Breast epithelium (tissue), 4 donors: ENCODE measurements at regions not wholly inside any gene's neighbourhood (a gene's known extent, or its start where the extent isn't known, plus 50 kb on each side); places are given as distances from the start of the nearest gene placed in this dataset.

Experiments
- DNase-seq, 2 donors: peaks; one replicate each; pipeline ENCODE4 v3.0.0-alpha.2; 2019; ENCODE audit warnings: low spot score in 2 of 2
- H3K27ac ChIP-seq, 2 donors: fragments of 200-600 bp; sonication (generic) in 1 of 2; one replicate each; pipeline ENCODE4 v1.5.1; 2016 to 2019; ENCODE audit warnings: mild to moderate bottlenecking in 1 of 2
- H3K27me3 ChIP-seq, 2 donors: fragments of 200-600 bp; sonication (generic) in 1 of 2; one replicate each; pipeline versions ENCODE4 v1.5.1 to v1.6.0; 2017 to 2019; ENCODE audit warnings: control low read depth in 1 of 2, mild to moderate bottlenecking in 1 of 2
- H3K36me3 ChIP-seq: fragments of 200-600 bp; one replicate; pipeline ENCODE4 v1.5.1; 2019
- H3K4me1 ChIP-seq, 2 donors: fragments of 200-600 bp; sonication (generic); one replicate each; pipeline ENCODE4 v1.5.1; 2016 to 2019; ENCODE audit warnings: control low read depth in 1 of 2
- H3K4me3 ChIP-seq, 3 donors: fragments of 200-600 bp; sonication (generic); 1 replicate in 2 of 3; 2 replicates in 1 of 3; pipeline ENCODE4 v1.5.1; 2016 to 2019; ENCODE audit warnings: mild to moderate bottlenecking in 3 of 3, moderate library complexity in 2 of 3
- H3K9me3 ChIP-seq, 2 donors: fragments of 200-600 bp; sonication (generic) in 1 of 2; one replicate each; pipeline ENCODE4 v1.5.1; 2016 to 2019; ENCODE audit warnings: control low read depth in 1 of 2
- POLR2A ChIP-seq: fragments of 450-650 bp; IDR thresholded peaks from one replicate; pipeline ENCODE4 v1.6.1; 2016; ENCODE audit warnings: antibody characterized with exemption, mild to moderate bottlenecking, moderate library complexity
- POLR2AphosphoS5 ChIP-seq, 3 donors: sonication (generic); formaldehyde crosslinking; IDR thresholded peaks; one replicate each; pipeline ENCODE4 v1.6.1; 2017; ENCODE audit warnings: antibody characterized with exemption in 3 of 3
- intact Hi-C: fragments of 100-400 bp; cut with DNase I; formaldehyde crosslinking; loops from one replicate; pipeline ENCODE4 v1.15.1; 2023; ENCODE audit warnings: low total_unique reads
- TF ChIP-seq, protein P1 (sequence below), 3 donors: fragments of 450-650 bp; IDR thresholded peaks; one replicate each; pipeline ENCODE4 v1.5.1; 2016 to 2017; ENCODE audit warnings: antibody characterized with exemption in 3 of 3, mild to moderate bottlenecking in 3 of 3, moderate library complexity in 3 of 3

DNA sequence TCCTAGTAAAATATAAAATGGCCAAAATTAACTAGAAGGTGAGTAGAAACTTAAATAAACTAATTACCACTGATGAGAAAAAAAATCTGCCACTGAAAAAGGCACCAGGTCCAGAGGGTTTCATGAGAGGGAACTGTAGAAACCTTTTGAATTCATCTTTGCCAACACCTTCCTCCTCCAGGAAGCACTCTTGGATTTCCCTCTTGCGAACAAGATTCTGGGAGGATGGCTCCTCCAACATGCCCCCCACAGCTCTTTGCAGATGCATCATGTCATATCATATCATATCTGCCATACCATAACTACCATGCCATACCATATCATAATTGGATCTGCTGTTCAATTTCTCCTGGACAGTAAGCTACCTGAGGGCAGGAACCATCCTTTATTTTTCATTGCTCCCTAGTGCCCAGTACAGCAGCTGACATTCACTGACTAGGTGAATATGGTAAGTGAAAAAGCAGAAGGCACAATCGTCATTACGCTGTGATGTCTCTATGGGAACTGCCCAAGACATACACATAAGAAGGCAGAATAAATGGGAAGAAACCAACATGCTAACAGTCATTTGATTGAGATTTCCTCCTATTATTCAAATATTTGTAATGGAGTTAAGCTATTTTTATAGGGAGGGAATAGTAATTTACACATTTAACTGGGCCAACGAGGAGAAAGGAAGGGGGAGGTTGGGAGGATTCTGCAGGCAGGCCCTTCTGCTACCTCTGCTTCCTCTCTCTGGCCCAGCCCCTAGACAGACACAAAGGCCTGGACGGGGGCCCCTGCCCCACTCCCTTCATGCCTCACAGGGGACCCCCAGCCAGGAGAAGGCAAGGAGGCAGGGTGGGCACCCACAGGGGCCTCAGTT, 110.1 kb upstream of the SMURF2 start:
- intact Hi-C loops = no loop called here
- Histone ChIP-seq H3K4me1 (no peaks in the 10 kb centered on the region), H3K27me3 (no peaks in the 10 kb centered on the region), H3K4me3 (no peak overlapping the region), H3K9me3 (no peaks in the 10 kb centered on the region), H3K27ac (no peak overlapping the region), H3K36me3 (no peaks in the 10 kb centered on the region)
- no peak for TF ChIP-seq POLR2AphosphoS5 (IDR thresholded peaks at IDR 0.05)
- no peak for TF ChIP-seq POLR2A
- TF ChIP-seq, protein P1, sequence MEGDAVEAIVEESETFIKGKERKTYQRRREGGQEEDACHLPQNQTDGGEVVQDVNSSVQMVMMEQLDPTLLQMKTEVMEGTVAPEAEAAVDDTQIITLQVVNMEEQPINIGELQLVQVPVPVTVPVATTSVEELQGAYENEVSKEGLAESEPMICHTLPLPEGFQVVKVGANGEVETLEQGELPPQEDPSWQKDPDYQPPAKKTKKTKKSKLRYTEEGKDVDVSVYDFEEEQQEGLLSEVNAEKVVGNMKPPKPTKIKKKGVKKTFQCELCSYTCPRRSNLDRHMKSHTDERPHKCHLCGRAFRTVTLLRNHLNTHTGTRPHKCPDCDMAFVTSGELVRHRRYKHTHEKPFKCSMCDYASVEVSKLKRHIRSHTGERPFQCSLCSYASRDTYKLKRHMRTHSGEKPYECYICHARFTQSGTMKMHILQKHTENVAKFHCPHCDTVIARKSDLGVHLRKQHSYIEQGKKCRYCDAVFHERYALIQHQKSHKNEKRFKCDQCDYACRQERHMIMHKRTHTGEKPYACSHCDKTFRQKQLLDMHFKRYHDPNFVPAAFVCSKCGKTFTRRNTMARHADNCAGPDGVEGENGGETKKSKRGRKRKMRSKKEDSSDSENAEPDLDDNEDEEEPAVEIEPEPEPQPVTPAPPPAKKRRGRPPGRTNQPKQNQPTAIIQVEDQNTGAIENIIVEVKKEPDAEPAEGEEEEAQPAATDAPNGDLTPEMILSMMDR (IDR thresholded peaks at IDR 0.05) = no peak
- DNase-seq = no peak

DNA sequence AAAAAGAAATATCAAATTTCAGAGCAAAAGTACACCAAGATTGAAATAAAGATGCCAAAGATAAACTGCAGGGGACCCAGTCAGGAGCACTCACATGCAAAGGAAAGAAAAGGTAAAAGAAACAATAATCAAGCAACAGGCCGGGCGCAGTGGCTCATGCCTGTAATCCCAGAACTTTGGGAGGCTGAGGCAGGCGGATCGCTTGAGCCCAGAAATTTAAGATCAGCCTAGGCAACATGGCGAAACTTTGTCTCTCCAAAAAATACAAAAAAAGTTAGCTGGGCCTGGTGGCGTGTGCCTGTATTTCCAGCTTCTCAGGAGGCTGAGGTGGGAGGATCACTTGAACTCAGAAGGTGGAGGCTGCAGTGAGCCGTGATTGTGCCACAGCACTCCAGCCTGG, 107.6 kb upstream of the SMURF2 start:
- intact Hi-C loops = no loop called here
- no peaks in the 10 kb centered on the region for H3K36me3 ChIP-seq
- H3K27ac ChIP-seq = no peak overlapping the region
- H3K9me3 ChIP-seq = no peaks in the 10 kb centered on the region
- H3K4me3 ChIP-seq = no peak overlapping the region
- no peaks in the 10 kb centered on the region for H3K4me1 ChIP-seq
- no peaks in the 10 kb centered on the region for H3K27me3 ChIP-seq
- no peak for DNase-seq
- TF ChIP-seq POLR2A (no peak), POLR2AphosphoS5 (IDR thresholded peaks at IDR 0.05) (no peak)
- TF ChIP-seq, protein P1 (IDR thresholded peaks at IDR 0.05) = no peak

DNA sequence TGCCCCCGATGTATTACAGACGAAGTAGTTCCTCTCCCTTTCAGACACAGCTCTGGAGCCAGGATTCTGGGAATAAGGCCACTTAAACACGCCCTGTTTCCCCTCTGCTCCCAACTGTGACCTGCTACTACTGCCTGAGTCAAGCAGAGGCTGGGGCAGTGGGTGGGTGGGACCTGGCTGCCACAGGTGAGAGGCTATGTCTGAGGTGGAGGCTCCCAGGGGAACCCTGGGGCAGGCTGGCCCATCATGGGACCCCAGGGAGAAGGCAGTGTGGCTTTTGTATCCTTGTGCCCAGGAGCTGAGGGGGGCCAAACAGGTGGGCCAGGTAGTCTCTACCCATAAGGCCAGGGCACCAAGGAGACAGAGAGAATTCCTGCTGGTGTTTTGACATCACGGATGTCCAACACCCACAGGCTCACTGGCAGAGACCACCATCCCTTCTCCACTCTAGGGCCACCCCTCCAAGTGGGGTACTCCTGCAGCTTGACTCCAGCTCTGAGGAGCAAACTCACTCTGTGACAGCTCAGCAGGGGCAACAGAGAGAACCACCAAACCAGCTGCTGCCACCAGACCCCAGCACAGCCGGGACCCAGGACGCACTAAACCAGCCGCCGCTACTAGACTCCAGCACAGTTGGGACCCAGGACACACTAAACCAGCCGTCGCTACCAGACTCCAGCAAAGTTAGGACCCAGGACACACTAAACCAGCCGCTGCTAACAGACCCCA, 105.3 kb upstream of the SMURF2 start:
- no peak for DNase-seq
- Histone ChIP-seq H3K4me1 (no peaks in the 10 kb centered on the region), H3K36me3 (no peaks in the 10 kb centered on the region), H3K9me3 (no peaks in the 10 kb centered on the region), H3K27ac (no peak overlapping the region), H3K4me3 (no peak overlapping the region), H3K27me3 (no peaks in the 10 kb centered on the region)
- TF ChIP-seq POLR2A (no peak), POLR2AphosphoS5 (IDR thresholded peaks at IDR 0.05) (no peak)
- TF ChIP-seq, protein P1 (IDR thresholded peaks at IDR 0.05) = no peak
- intact Hi-C loops = no loop called here

DNA sequence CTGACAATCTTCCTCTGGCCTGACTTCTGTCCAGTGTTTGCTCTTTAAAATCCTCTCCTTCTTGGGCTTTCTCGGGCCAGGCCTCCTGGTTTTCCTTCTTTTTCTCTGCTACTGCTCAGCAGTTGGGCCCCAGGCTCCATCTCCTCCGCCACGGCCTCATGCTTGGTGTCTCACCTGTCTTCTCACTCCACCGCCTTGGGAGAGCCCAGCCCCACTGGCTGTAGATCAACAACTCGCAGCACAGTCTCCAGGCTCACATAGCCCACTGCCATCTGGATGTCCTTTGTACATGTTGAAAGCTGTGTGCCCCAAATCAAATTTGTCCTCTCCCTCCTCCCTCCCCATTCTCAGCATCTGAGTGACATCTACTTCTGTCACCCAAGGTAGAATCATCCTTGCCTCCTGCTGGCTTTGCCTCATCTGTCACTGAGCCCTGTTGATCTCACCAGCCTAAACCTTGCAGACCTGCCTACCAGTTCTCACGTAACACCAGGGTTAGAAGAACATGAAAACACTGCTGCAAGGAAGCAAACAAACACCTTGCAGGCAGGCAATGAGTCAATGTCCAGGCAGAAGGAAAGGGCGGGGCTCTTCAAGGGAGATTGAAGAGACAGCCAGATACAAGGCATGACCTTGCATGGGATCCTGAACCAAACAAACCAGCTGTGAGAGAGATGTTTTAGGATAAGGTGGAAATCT, 103.2 kb upstream of the SMURF2 start:
- no peak overlapping the region for H3K4me3 ChIP-seq
- H3K36me3 ChIP-seq = no peaks in the 10 kb centered on the region
- H3K27me3 ChIP-seq = no peaks in the 10 kb centered on the region
- intact Hi-C loops = no loop called here
- no peak overlapping the region for H3K27ac ChIP-seq
- no peak for DNase-seq
- H3K4me1 ChIP-seq = no peaks in the 10 kb centered on the region
- H3K9me3 ChIP-seq = no peaks in the 10 kb centered on the region
- no peak for TF ChIP-seq POLR2A
- TF ChIP-seq POLR2AphosphoS5 (IDR thresholded peaks at IDR 0.05) = no peak
- TF ChIP-seq, protein P1 (IDR thresholded peaks at IDR 0.05) = no peak
